Panc1 (cell line): ENCODE measurements at regions not wholly inside any gene's neighbourhood (a gene's known extent, or its start where the extent isn't known, plus 50 kb on each side); places are given as distances from the start of the nearest gene placed in this dataset.

Experiments used
- ATAC-seq: fragments of 200-7000 bp; cut with Tn5 transposase; 2 replicates; pipeline ENCODE4 v1.9.1; 2020; ENCODE audit warnings: mild to moderate bottlenecking, moderate library complexity
- BruUV-seq: library from RNA; stranded (reverse); fragments of 400-500 nt; replicated peaks from 2 replicates; lab custom pipeline; 2021; lab: Mats Ljungman, UMichigan
- CTCF ChIA-PET: fragments of 300-600 bp; sonication (Branson Sonifier 250); formaldehyde crosslinking; loops from one replicate; lab custom pipeline; 2022; ENCODE audit warnings: antibody characterized with exemption; lab: Charles Lee
- POLR2A ChIA-PET: fragments of 300-600 bp; sonication (Branson Sonifier 250); formaldehyde crosslinking; loops from one replicate; lab custom pipeline; 2022; ENCODE audit warnings: antibody characterized with exemption; lab: Charles Lee
- DNase-seq: peaks from one replicate; pipeline ENCODE4 v3.0.0-alpha.2; 2010; ENCODE audit warnings: low read depth, low spot score
- H3K27ac ChIP-seq: 2 replicates; pipeline ENCODE4 v1.5.1; 2011; ENCODE audit warnings: mild to moderate bottlenecking, low read length, inconsistent platforms
- H3K27me3 ChIP-seq: fragments of 200-500 bp; sonication (Bioruptor generic); 2 replicates; pipeline ENCODE4 v1.6.0; 2014; ENCODE audit warnings: low read length, inconsistent platforms; ENCODE audit not compliant: control insufficient read depth, insufficient read depth
- H3K36me3 ChIP-seq: fragments of 200-500 bp; sonication (Bioruptor generic); 2 replicates; pipeline ENCODE4 v1.5.1; 2014; ENCODE audit warnings: inconsistent platforms, mild to moderate bottlenecking, low read length, moderate library complexity; ENCODE audit not compliant: control insufficient read depth, insufficient read depth
- H3K4me1 ChIP-seq: 2 replicates; pipeline ENCODE4 v1.5.1; 2011; ENCODE audit warnings: inconsistent platforms, mild to moderate bottlenecking, low read length, moderate library complexity; ENCODE audit not compliant: control insufficient read depth, insufficient read depth
- H3K4me3 ChIP-seq, 2 experiments: 2 replicates each; pipeline ENCODE4 v1.5.1; 2011 to 2012; ENCODE audit warnings: low read depth in 2 of 2, low read length in 2 of 2, mild to moderate bottlenecking in 2 of 2, inconsistent platforms in 1 of 2, moderate library complexity in 1 of 2
- H3K9me3 ChIP-seq: fragments of 200-500 bp; sonication (Bioruptor generic); 2 replicates; pipeline ENCODE4 v1.5.1; 2014; ENCODE audit warnings: low read depth, mild to moderate bottlenecking, inconsistent platforms, low read length, moderate library complexity; ENCODE audit not compliant: control insufficient read depth, insufficient read depth
- CTCF ChIP-seq: fragments of 450-650 bp; IDR thresholded peaks from 2 replicates; pipeline ENCODE4 v1.5.1; 2017; ENCODE audit warnings: mild to moderate bottlenecking
- POLR2AphosphoS5 ChIP-seq: IDR thresholded peaks from 2 replicates; pipeline ENCODE4 v1.6.1; 2012; ENCODE audit warnings: mild to moderate bottlenecking, low read depth, low read length, moderate library complexity
- REST ChIP-seq, 2 experiments: IDR thresholded peaks; 2 replicates each; pipeline ENCODE4 v1.6.1; 2011 to 2012; ENCODE audit warnings: low read depth in 2 of 2, control low read depth in 1 of 2, low read length in 1 of 2, mild to moderate bottlenecking in 1 of 2, moderate library complexity in 1 of 2; ENCODE audit not compliant: insufficient read depth in 1 of 2
- SIN3A ChIP-seq: IDR thresholded peaks from 2 replicates; pipeline ENCODE4 v1.6.1; 2012; ENCODE audit warnings: low read depth, mild to moderate bottlenecking, low read length, moderate library complexity, borderline replicate concordance; ENCODE audit not compliant: insufficient read depth
- TCF7L2 ChIP-seq: IDR thresholded peaks from 2 replicates; pipeline ENCODE4 v1.6.1; 2011; ENCODE audit warnings: mild to moderate bottlenecking, low read depth, low read length, inconsistent platforms
- in situ Hi-C: cut with HindIII; loops from 2 replicates; pipeline ENCODE4 v1.10.0; 2016; ENCODE audit warnings: low sequenced_read_pairs, low pct_unique_long_range_greater_than_20kb
- intact Hi-C: fragments of 100-400 bp; cut with micrococcal nuclease; formaldehyde crosslinking; loops from one replicate; pipeline ENCODE4 v1.10.0; 2022; ENCODE audit not compliant: unreplicated experiment

GRCh38 chr1:96183485-96183884 lies 538.1 kb upstream of the PTBP2 start:
- Histone ChIP-seq H3K36me3 (no peaks in the 10 kb centered on the region), H3K27ac (no peak overlapping the region), H3K9me3 (no peaks in the 10 kb centered on the region), H3K4me1 (no peaks in the 10 kb centered on the region), H3K4me3 (no peak overlapping the region), H3K27me3 (no peaks in the 10 kb centered on the region)
- in situ Hi-C loops, result no loop called here
- ChIA-PET POLR2A (no interaction called here), CTCF (no interaction called here)
- DNase-seq, result no peak
- intact Hi-C loops, result no loop called here
- no peak for TF ChIP-seq SIN3A
- TF ChIP-seq REST (IDR thresholded peaks at IDR 0.05; ENCODE audit: insufficient read depth in 1 of 2, low read depth in 2 of 2, low read length in 1 of 2), result no peak
- no peak for TF ChIP-seq CTCF
- no peak for TF ChIP-seq POLR2AphosphoS5
- TF ChIP-seq TCF7L2, result no peak
- no peak for ATAC-seq
- BruUV-seq, result no TSS peak

- H3K4me1 ChIP-seq, result no peaks in the 10 kb centered on the region
- no TSS peak for BruUV-seq
- H3K9me3 ChIP-seq, result no peaks in the 10 kb centered on the region
- intact Hi-C loops, result no loop called here
- no peak overlapping the region for H3K4me3 ChIP-seq
- ATAC-seq (no peak), DNase-seq (no peak)
- CTCF ChIA-PET, result no interaction called here
- POLR2A ChIA-PET, result no interaction called here
- H3K27me3 ChIP-seq, result no peaks in the 10 kb centered on the region
- TF ChIP-seq REST (IDR thresholded peaks at IDR 0.05; ENCODE audit: insufficient read depth in 1 of 2, low read depth in 2 of 2, low read length in 1 of 2), result no peak
- TF ChIP-seq SIN3A, result no peak
- no peaks in the 10 kb centered on the region for H3K36me3 ChIP-seq
- no peak overlapping the region for H3K27ac ChIP-seq
- in situ Hi-C loops, result no loop called here
Observed at GRCh38 chr1:96183928-96184327, 537.7 kb upstream of the PTBP2 start.
